Spleen (tissue), 11 donors: ENCODE measurements at regions not wholly inside any gene's neighbourhood (a gene's known extent, or its start where the extent isn't known, plus 50 kb on each side); places are given as distances from the start of the nearest gene placed in this dataset.

ENCODE experiments used
- DNase-seq: peaks from one replicate; pipeline ENCODE4 v3.0.0-alpha.2; 2020
- H3K27ac ChIP-seq, 8 donors: fragments of 200-600 bp; sonication (generic) in 7 of 8; 1 replicate in 4 of 8; 2 replicates in 4 of 8; pipeline versions ENCODE4 v1.5.0 to v1.8.0; 2016 to 2021; ENCODE audit warnings: inconsistent platforms in 4 of 8, mild to moderate bottlenecking in 4 of 8, moderate library complexity in 1 of 8
- H3K27me3 ChIP-seq, 7 donors: fragments of 200-600 bp; sonication (generic) in 6 of 7; replicated peaks in 1 of 7; 1 replicate in 4 of 7; 2 replicates in 3 of 7; pipeline versions ENCODE4 v1.5.0 to v1.8.0; 2016 to 2021; ENCODE audit warnings: inconsistent platforms in 3 of 7, mild to moderate bottlenecking in 1 of 7
- H3K36me3 ChIP-seq, 6 donors: fragments of 200-600 bp; sonication (generic) in 5 of 6; 1 replicate in 4 of 6; 2 replicates in 2 of 6; pipeline versions ENCODE4 v1.5.0 to v1.8.0; 2016 to 2021; ENCODE audit warnings: inconsistent platforms in 2 of 6
- H3K4me1 ChIP-seq, 6 donors: fragments of 200-600 bp; sonication (generic) in 5 of 6; 1 replicate in 3 of 6; 2 replicates in 3 of 6; pipeline versions ENCODE4 v1.5.0 to v1.8.0; 2016 to 2021; ENCODE audit warnings: inconsistent platforms in 3 of 6
- H3K4me3 ChIP-seq, 8 donors: fragments of 200-600 bp; sonication (generic) in 7 of 8; 1 replicate in 4 of 8; 2 replicates in 4 of 8; pipeline versions ENCODE4 v1.5.0 to v1.8.0; 2016 to 2021; ENCODE audit warnings: inconsistent platforms in 4 of 8, mild to moderate bottlenecking in 4 of 8, moderate library complexity in 2 of 8
- H3K9me3 ChIP-seq, 8 donors: fragments of 200-600 bp; sonication (generic) in 7 of 8; 1 replicate in 4 of 8; 2 replicates in 4 of 8; pipeline versions ENCODE4 v1.5.0 to v1.8.0; 2016 to 2021; ENCODE audit warnings: inconsistent platforms in 4 of 8
- POLR2A ChIP-seq, 3 donors: fragments of 450-650 bp; IDR thresholded peaks; one replicate each; pipeline ENCODE4 v1.5.1; 2017; ENCODE audit warnings: antibody characterized with exemption in 3 of 3, mild to moderate bottlenecking in 1 of 3
- POLR2AphosphoS5 ChIP-seq, 3 donors: sonication (generic); formaldehyde crosslinking; IDR thresholded peaks; one replicate each; pipeline ENCODE4 v1.5.1; 2017; ENCODE audit warnings: antibody characterized with exemption in 3 of 3
- WGBS, 5 donors: extraction: QIAGEN DNeasy Blood & Tissue Kit in 3 of 5; methylation state at CpG; one replicate each; pipeline versions ENCODE4 v1.1.5 to v1.1.7; 2013 to 2018; 5-methylcytosine and 5-hydroxymethylcytosine counted together
- intact Hi-C: fragments of 100-400 bp; cut with DNase I; formaldehyde crosslinking; loops from one replicate; pipeline ENCODE4 v1.15.0; 2023; ENCODE audit warnings: low total_unique reads
- TF ChIP-seq, protein P1 (sequence below), 11 experiments: fragments of 200-600 bp in 7 of 11; fragments of 450-650 bp in 4 of 11; sonication (generic) in 4 of 11; IDR thresholded peaks in 8 of 11; conservative IDR thresholded peaks in 3 of 11; 1 replicate in 7 of 11; 2 replicates in 4 of 11; pipeline versions ENCODE4 v1.4.0 to v1.8.0; 2016 to 2021; ENCODE audit warnings: antibody characterized with exemption in 11 of 11, inconsistent platforms in 4 of 11, mild to moderate bottlenecking in 1 of 11
- donor health status: healthy with polysubstance abuse.
- donor health status: DM: no; HTN: no; CAD: no; lungs with moderate emphysema.
- donor health status: DM: no; HTN: no; CAD: no.
- donor health status: Bipolar disorder and iron deficiency.
- donor health status: healthy.
- donor health status: DM: no; HTN: no; CAD: no.
- donor health status: DM: yes; HTN: yes; CAD: no.

DNA sequence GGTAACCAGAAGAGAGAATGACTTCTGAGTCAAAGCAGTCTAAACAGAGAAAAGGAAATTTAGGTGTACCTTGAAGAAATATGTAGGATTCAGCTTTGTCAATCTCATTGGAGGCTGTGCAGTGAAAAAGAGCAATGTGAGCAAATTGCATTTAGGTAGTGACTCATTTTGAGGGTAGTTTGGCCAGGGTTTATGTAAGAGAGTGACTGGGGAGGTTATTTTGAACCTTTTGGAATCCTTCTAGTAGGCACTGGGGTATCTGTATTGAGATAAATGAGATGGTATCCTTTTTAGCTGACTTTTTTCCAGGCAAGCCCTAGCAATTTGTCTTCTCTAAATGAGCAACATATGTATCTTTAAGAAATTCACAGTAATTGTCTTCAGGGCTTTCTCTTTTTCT lies 95.9 kb downstream of the DISP1 start:
- Histone ChIP-seq H3K27me3 (no peaks in the 10 kb centered on the region), H3K36me3 (no peaks in the 10 kb centered on the region), H3K9me3 (peaks cover 0 to 6% (median 0%) of the 10 kb centered on the region in 8 donors), H3K4me3 (no peak overlapping the region), H3K27ac (no peak overlapping the region), H3K4me1 (no peaks in the 10 kb centered on the region)
- intact Hi-C loops = no loop called here
- no peak for TF ChIP-seq POLR2A (IDR thresholded peaks at IDR 0.05)
- no peak for TF ChIP-seq POLR2AphosphoS5 (IDR thresholded peaks at IDR 0.05)
- TF ChIP-seq, protein P1, sequence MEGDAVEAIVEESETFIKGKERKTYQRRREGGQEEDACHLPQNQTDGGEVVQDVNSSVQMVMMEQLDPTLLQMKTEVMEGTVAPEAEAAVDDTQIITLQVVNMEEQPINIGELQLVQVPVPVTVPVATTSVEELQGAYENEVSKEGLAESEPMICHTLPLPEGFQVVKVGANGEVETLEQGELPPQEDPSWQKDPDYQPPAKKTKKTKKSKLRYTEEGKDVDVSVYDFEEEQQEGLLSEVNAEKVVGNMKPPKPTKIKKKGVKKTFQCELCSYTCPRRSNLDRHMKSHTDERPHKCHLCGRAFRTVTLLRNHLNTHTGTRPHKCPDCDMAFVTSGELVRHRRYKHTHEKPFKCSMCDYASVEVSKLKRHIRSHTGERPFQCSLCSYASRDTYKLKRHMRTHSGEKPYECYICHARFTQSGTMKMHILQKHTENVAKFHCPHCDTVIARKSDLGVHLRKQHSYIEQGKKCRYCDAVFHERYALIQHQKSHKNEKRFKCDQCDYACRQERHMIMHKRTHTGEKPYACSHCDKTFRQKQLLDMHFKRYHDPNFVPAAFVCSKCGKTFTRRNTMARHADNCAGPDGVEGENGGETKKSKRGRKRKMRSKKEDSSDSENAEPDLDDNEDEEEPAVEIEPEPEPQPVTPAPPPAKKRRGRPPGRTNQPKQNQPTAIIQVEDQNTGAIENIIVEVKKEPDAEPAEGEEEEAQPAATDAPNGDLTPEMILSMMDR (IDR thresholded peaks at IDR 0.05 in 8 of 11, conservative IDR thresholded peaks at IDR 0.05 in 3 of 11) = no peak
- DNase-seq = no peak

DNA sequence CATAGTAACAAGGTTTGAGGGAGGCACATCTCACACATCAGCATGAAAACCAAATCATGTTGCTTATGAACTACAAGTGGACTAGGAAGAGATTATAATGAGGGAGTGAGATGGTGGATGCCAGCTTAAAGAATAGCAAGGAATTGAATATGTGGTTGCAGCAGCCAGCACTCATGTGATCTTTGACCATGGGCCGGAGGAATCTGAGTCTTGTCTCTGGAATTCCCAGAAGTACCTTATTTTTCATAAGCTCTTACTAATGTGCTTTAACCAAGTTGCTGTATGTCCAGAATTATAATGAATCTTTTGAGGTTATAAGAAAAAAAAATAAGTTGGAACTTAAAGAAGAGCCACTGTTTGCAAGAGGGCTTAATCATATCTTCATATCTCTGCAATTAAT lies 97.0 kb downstream of the DISP1 start:
- Histone ChIP-seq H3K27ac (no peak overlapping the region), H3K4me1 (no peaks in the 10 kb centered on the region), H3K9me3 (peaks cover under 1 to 18% (median 8%) of the 10 kb centered on the region in 8 donors), H3K36me3 (peaks cover 0 to 8% (median 0%) of the 10 kb centered on the region in 6 donors), H3K27me3 (no peaks in the 10 kb centered on the region), H3K4me3 (no peak overlapping the region)
- TF ChIP-seq POLR2A (IDR thresholded peaks at IDR 0.05) (no peak), POLR2AphosphoS5 (IDR thresholded peaks at IDR 0.05) (no peak)
- TF ChIP-seq, protein P1 (IDR thresholded peaks at IDR 0.05 in 8 of 11, conservative IDR thresholded peaks at IDR 0.05 in 3 of 11) = no peak
- intact Hi-C loops = no loop called here
- WGBS, 5 donors = 88 to 95% (median 90%) methylated on average over 1 of the region's 1 CpG
- no peak for DNase-seq

- TF ChIP-seq, protein P1 (IDR thresholded peaks at IDR 0.05 in 8 of 11, conservative IDR thresholded peaks at IDR 0.05 in 3 of 11) = no peak
- TF ChIP-seq POLR2A (IDR thresholded peaks at IDR 0.05) (no peak), POLR2AphosphoS5 (IDR thresholded peaks at IDR 0.05) (no peak)
- Histone ChIP-seq H3K27me3 (no peaks in the 10 kb centered on the region), H3K4me1 (no peaks in the 10 kb centered on the region), H3K9me3 (peaks cover 5 to 26% (median 16%) of the 10 kb centered on the region in 8 donors), H3K36me3 (peaks cover 0 to 13% (median 0%) of the 10 kb centered on the region in 6 donors), H3K27ac (no peak overlapping the region), H3K4me3 (no peak overlapping the region)
- no peak for DNase-seq
- intact Hi-C loops = no loop called here
Measured at GRCh38 chr1:222912730-222913129, 97.9 kb downstream of the DISP1 start.

DNA sequence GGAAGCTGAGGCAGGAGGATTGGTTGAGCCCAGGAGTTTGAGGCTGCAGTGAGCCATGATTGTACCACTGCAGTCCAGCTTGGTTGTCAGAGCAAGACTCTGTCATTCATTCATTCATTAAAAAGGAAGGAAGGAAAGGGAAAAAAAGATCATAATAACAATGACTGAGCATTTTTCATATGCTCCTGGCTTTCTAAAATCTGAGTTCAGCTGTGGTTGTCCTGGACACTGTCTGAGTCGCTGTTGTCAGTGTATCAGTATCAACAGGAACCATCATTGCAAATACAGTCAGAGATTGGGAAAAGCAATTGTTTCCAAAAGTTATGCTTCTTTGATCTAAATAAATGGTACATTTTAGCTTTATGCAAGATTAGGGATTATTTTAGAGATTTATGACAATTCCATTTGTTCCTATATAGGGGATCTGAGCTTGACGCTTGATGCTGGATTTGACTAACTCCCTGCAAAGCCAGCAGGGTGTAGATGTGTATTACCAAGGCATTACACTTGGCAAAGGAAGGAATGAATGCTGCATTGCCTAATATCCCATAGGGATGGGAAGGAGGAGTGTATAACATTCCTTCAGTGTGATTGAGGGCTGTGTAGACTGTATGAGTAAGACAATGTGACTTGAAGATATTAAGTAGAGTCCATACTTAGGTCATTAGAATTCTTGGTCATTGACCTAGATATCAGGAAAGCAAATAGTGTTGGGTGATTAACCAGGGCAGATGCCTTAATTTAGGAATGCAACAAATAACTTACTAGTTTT lies 100.2 kb downstream of the DISP1 start:
- H3K27ac ChIP-seq = no peak overlapping the region
- WGBS, 5 donors = 89 to 99% (median 96%) methylated on average over 2 of the region's 2 CpGs
- H3K36me3 ChIP-seq = peaks cover 0 to 13% (median 0%) of the 10 kb centered on the region in 6 donors
- no peak overlapping the region for H3K4me3 ChIP-seq
- no peaks in the 10 kb centered on the region for H3K4me1 ChIP-seq
- no peak for DNase-seq
- TF ChIP-seq, protein P1 (IDR thresholded peaks at IDR 0.05 in 8 of 11, conservative IDR thresholded peaks at IDR 0.05 in 3 of 11) = no peak
- TF ChIP-seq POLR2AphosphoS5 (IDR thresholded peaks at IDR 0.05) (no peak), POLR2A (IDR thresholded peaks at IDR 0.05) (no peak)
- H3K9me3 ChIP-seq = peaks cover 5 to 30% (median 16%) of the 10 kb centered on the region in 8 donors
- intact Hi-C loops = no loop called here
- H3K27me3 ChIP-seq = no peaks in the 10 kb centered on the region
